HepG2 (cell line): ENCODE measurements at regions not wholly inside any gene's neighbourhood (a gene's known extent, or its start where the extent isn't known, plus 50 kb on each side); places are given as distances from the start of the nearest gene placed in this dataset.

Source experiments
- ATAC-seq: fragments of 200-7000 bp; cut with Tn5 transposase; 3 replicates; pipeline ENCODE4 v1.9.1; 2020; ENCODE audit warnings: mild to moderate bottlenecking, moderate library complexity
- BruUV-seq: library from RNA; stranded (reverse); fragments of 400-500 nt; replicated peaks from 2 replicates; lab custom pipeline; 2021; lab: Mats Ljungman, UMichigan
- CTCF ChIA-PET: fragments of 300-600 bp; formaldehyde crosslinking; extraction: SDS; loops from one replicate; lab custom pipeline; 2021; ENCODE audit warnings: low total read pairs, inconsistent platforms, low intra/inter-chr PET ratio; lab: Yijun Ruan, JAX
- POLR2A ChIA-PET: fragments of 350-600 bp; sonication (Branson Sonifier 250); formaldehyde crosslinking; loops from one replicate; lab custom pipeline; 2020; ENCODE audit warnings: antibody characterized with exemption, inconsistent platforms; lab: Yijun Ruan, JAX
- DNase-seq: peaks from one replicate; pipeline ENCODE4 v3.0.0-alpha.2; 2015; ENCODE audit warnings: low spot score
- FAIRE-seq: peaks from 3 replicates; lab custom pipeline; 2011; peaks lifted over from hg19 to GRCh38; lab: Jason Lieb, UNC
- H2AFZ ChIP-seq: one replicate; pipeline ENCODE4 v1.6.1; 2011; ENCODE audit warnings: low read length, inconsistent platforms
- H3K27ac ChIP-seq: fragments of 300-600 bp; 3 replicates; pipeline ENCODE4 v1.8.0; 2011; ENCODE audit warnings: mixed run types, mild to moderate bottlenecking, mixed read lengths, low read length, inconsistent platforms; ENCODE audit not compliant: insufficient read depth; ENCODE audit errors: extremely low read length
- H3K27me3 ChIP-seq, 2 experiments: fragments of 200-600 bp in 1 of 2; 2 replicates in 1 of 2; 3 replicates in 1 of 2; pipeline versions ENCODE4 v1.6.0 to v1.8.0; 2011; ENCODE audit warnings: low read length in 2 of 2, mild to moderate bottlenecking in 2 of 2, moderate library complexity in 2 of 2, inconsistent platforms in 1 of 2; ENCODE audit not compliant: insufficient read depth in 2 of 2, control insufficient read depth in 1 of 2
- H3K36me3 ChIP-seq, 2 experiments: fragments of 200-600 bp in 1 of 2; replicated peaks in 1 of 2; 2 replicates in 1 of 2; 3 replicates in 1 of 2; pipeline versions ENCODE4 v1.5.1 to v1.8.0; 2011; ENCODE audit warnings: low read length in 2 of 2, inconsistent platforms in 1 of 2; ENCODE audit not compliant: insufficient read depth in 2 of 2, control insufficient read depth in 1 of 2
- H3K4me1 ChIP-seq: 2 replicates; pipeline ENCODE4 v1.5.1; 2012; ENCODE audit warnings: low read length, inconsistent platforms; ENCODE audit not compliant: insufficient read depth
- H3K4me2 ChIP-seq: 2 replicates; pipeline ENCODE4 v1.6.0; 2011; ENCODE audit warnings: low read depth, low read length, inconsistent platforms
- H3K4me3 ChIP-seq, 3 experiments: fragments of 200-600 bp in 1 of 3; sonication (generic), shearing (Covaris generic) in 1 of 3; replicated peaks in 1 of 3; 2 replicates each; pipeline ENCODE4 v1.5.1; 2011 to 2016; ENCODE audit warnings: low read length in 3 of 3, inconsistent platforms in 2 of 3, low read depth in 2 of 3, mild to moderate bottlenecking in 2 of 3, control low read depth in 1 of 3, mixed read lengths in 1 of 3; ENCODE audit not compliant: insufficient read depth in 1 of 3
- H3K79me2 ChIP-seq: one replicate; pipeline ENCODE4 v1.6.1; 2011; ENCODE audit warnings: low read length, inconsistent platforms; ENCODE audit not compliant: insufficient read depth
- H3K9ac ChIP-seq: 2 replicates; pipeline ENCODE4 v1.6.0; 2011; ENCODE audit warnings: mild to moderate bottlenecking, low read depth, low read length, inconsistent platforms; ENCODE audit not compliant: insufficient read depth
- H3K9me3 ChIP-seq: 2 replicates; pipeline ENCODE4 v1.5.1; 2012; ENCODE audit warnings: mild to moderate bottlenecking, low read length
- H4K20me1 ChIP-seq: 2 replicates; pipeline ENCODE4 v1.6.0; 2011; ENCODE audit warnings: inconsistent platforms, mild to moderate bottlenecking, low read length, moderate library complexity; ENCODE audit not compliant: insufficient read depth
- EEA1 ChIP-seq: sonication (generic); formaldehyde crosslinking; IDR thresholded peaks from 2 replicates; pipeline ENCODE4 v1.5.1; 2020; ENCODE audit warnings: mild to moderate bottlenecking, missing genetic modification reagents, borderline replicate concordance
- ELF1 ChIP-seq: sonication (generic); formaldehyde crosslinking; IDR thresholded peaks from 2 replicates; pipeline ENCODE4 v1.4.0; 2020; ENCODE audit warnings: missing genetic modification reagents
- GLMP ChIP-seq: sonication (generic); formaldehyde crosslinking; IDR thresholded peaks from 2 replicates; pipeline ENCODE4 v1.9.0; 2021; ENCODE audit warnings: missing genetic modification reagents, mild to moderate bottlenecking, borderline replicate concordance
- KDM4B ChIP-seq: sonication (generic); formaldehyde crosslinking; IDR thresholded peaks from 2 replicates; pipeline ENCODE4 v1.4.0; 2020; ENCODE audit warnings: missing genetic modification reagents
- NFIB ChIP-seq: sonication (generic); formaldehyde crosslinking; IDR thresholded peaks from 2 replicates; pipeline ENCODE4 v1.9.0; 2021; ENCODE audit warnings: missing genetic modification reagents, mild to moderate bottlenecking, borderline replicate concordance
- RARA ChIP-seq: IDR thresholded peaks from 2 replicates; pipeline ENCODE4 v1.6.1; 2016; ENCODE audit warnings: missing genetic modification reagents, missing compliant biosample characterization
- SNRNP70 ChIP-seq: fragments of 200-400 bp; formaldehyde crosslinking; IDR thresholded peaks from 2 replicates; pipeline ENCODE4 v1.6.1; 2017; ENCODE audit warnings: mild to moderate bottlenecking, low read depth, low read length, moderate library complexity
- SYNCRIP ChIP-seq: fragments of 200-400 bp; formaldehyde crosslinking; IDR thresholded peaks from 2 replicates; pipeline ENCODE4 v1.6.1; 2018; ENCODE audit warnings: mild to moderate bottlenecking, low read depth, low read length; ENCODE audit not compliant: insufficient read depth
- U2AF2 ChIP-seq: fragments of 200-400 bp; formaldehyde crosslinking; IDR thresholded peaks from 2 replicates; pipeline ENCODE4 v1.6.1; 2017; ENCODE audit warnings: low read depth, mild to moderate bottlenecking, low read length
- ZBTB26 ChIP-seq: IDR thresholded peaks from 2 replicates; pipeline ENCODE4 v1.6.1; 2016; ENCODE audit warnings: missing compliant biosample characterization, missing genetic modification reagents, borderline replicate concordance
- ZFP1 ChIP-seq: IDR thresholded peaks from 2 replicates; pipeline ENCODE4 v1.6.1; 2016
- ZNF17 ChIP-seq: sonication (generic); formaldehyde crosslinking; IDR thresholded peaks from 2 replicates; pipeline ENCODE4 v1.5.0; 2020; ENCODE audit warnings: mild to moderate bottlenecking, missing genetic modification reagents
- ZNF275 ChIP-seq: sonication (generic); formaldehyde crosslinking; IDR thresholded peaks from 2 replicates; pipeline ENCODE4 v1.8.0; 2022; ENCODE audit warnings: missing genetic modification reagents, mild to moderate bottlenecking, inconsistent platforms, borderline replicate concordance
- ZNF292 ChIP-seq: sonication (generic); formaldehyde crosslinking; IDR thresholded peaks from 2 replicates; pipeline ENCODE4 v1.8.1; 2022; ENCODE audit warnings: mild to moderate bottlenecking, low read depth, missing genetic modification reagents, borderline replicate concordance
- ZNF335 ChIP-seq: sonication (generic); formaldehyde crosslinking; IDR thresholded peaks from 2 replicates; pipeline ENCODE4 v1.4.0; 2020; ENCODE audit warnings: missing genetic modification reagents
- ZNF354B ChIP-seq: sonication (generic); formaldehyde crosslinking; IDR thresholded peaks from 2 replicates; pipeline ENCODE4 v1.8.0; 2022; ENCODE audit warnings: mild to moderate bottlenecking, missing genetic modification reagents
- ZNF383 ChIP-seq: sonication (generic); formaldehyde crosslinking; IDR thresholded peaks from 2 replicates; pipeline ENCODE4 v1.4.0; 2020; ENCODE audit warnings: missing genetic modification reagents, mild to moderate bottlenecking, borderline replicate concordance
- ZNF543 ChIP-seq: sonication (generic); formaldehyde crosslinking; IDR thresholded peaks from 2 replicates; pipeline ENCODE4 v1.4.0; 2020; ENCODE audit warnings: mild to moderate bottlenecking, missing genetic modification reagents
- ZNF574 ChIP-seq: sonication (generic); formaldehyde crosslinking; IDR thresholded peaks from 2 replicates; pipeline ENCODE4 v1.4.0; 2020; ENCODE audit warnings: missing genetic modification reagents
- WGBS: methylation state at CpG from one replicate; pipeline ENCODE4 v1.1.6; 2017; ENCODE audit warnings: low lambda C conversion rate; 5-methylcytosine and 5-hydroxymethylcytosine counted together
- in situ Hi-C: cut with HindIII; loops from 2 replicates; pipeline ENCODE4 v1.10.0; 2017; ENCODE audit warnings: low pct_unique_long_range_greater_than_20kb; ENCODE audit not compliant: extremely low pct_ligation_motif_present
- intact Hi-C: fragments of 100-400 bp; cut with micrococcal nuclease; formaldehyde crosslinking; loops from one replicate; pipeline ENCODE4 v1.10.0; 2022; ENCODE audit not compliant: unreplicated experiment

- H4K20me1 ChIP-seq, result no peaks in the 10 kb centered on the region
- no peak for FAIRE-seq
- ATAC-seq, result no peak
- H2AFZ ChIP-seq, result no peak overlapping the region
- POLR2A ChIA-PET, result no interaction called here
- TF ChIP-seq KDM4B (no peak), ZNF335 (CRISPR knock-in tag) (no peak), ZFP1 (no peak), RARA (CRISPR knock-in tag) (no peak), ZBTB26 (CRISPR knock-in tag) (no peak), ZNF17 (CRISPR knock-in tag) (no peak), U2AF2 (no peak), SYNCRIP (no peak), ELF1 (no peak), EEA1 (CRISPR knock-in tag) (no peak), SNRNP70 (no peak), GLMP (CRISPR knock-in tag) (no peak), ZNF292 (CRISPR knock-in tag) (no peak), ZNF543 (CRISPR knock-in tag) (no peak), ZNF383 (CRISPR knock-in tag) (no peak), NFIB (CRISPR knock-in tag) (no peak), ZNF275 (CRISPR knock-in tag) (no peak), ZNF354B (CRISPR knock-in tag) (no peak), ZNF574 (CRISPR knock-in tag) (no peak)
- H3K4me2 ChIP-seq, result no peak overlapping the region
- CTCF ChIA-PET, result no interaction called here
- in situ Hi-C loops (no loop called here), intact Hi-C loops (no loop called here)
- H3K9ac ChIP-seq, result no peak overlapping the region
- DNase-seq, result no peak
- peaks cover 25% of the 10 kb centered on the region for H3K9me3 ChIP-seq
- WGBS, result 2% methylated on average over 2 of the region's 2 CpGs
- H3K4me1 ChIP-seq, result no peaks in the 10 kb centered on the region
- no peaks in the 10 kb centered on the region for H3K79me2 ChIP-seq
- H3K27ac ChIP-seq, result no peak overlapping the region
- H3K27me3 ChIP-seq, result no peaks in the 10 kb centered on the region
- H3K4me3 ChIP-seq, result no peak overlapping the region
- no peaks in the 10 kb centered on the region for H3K36me3 ChIP-seq
- no TSS peak for BruUV-seq
Measured at GRCh38 chr5:89211836-89212235, 328.9 kb upstream of the MEF2C start.
